Stimulated activated CD8-positive, alpha-beta memory T cell treated with anti-CD3 and anti-CD28 coated beads, Interleukin-15, amount 100 ng/mL, for 4 hours (primary cell): ENCODE measurements at regions not wholly inside any gene's neighbourhood (a gene's known extent, or its start where the extent isn't known, plus 50 kb on each side); places are given as distances from the start of the nearest gene placed in this dataset.
"Not testable (repeated sequence)": the region's sequence is repeated elsewhere in the genome, so short reads cannot be mapped to it uniquely, and the experiment has no call there.

Experiments
- DNase-seq, 2 donors: peaks; one replicate each; pipeline ENCODE4 v3.0.0-alpha.2; 2020; ENCODE audit warnings: low read depth in 2 of 2

GRCh38 chr4:138800421-138800820 lies 215.2 kb upstream of the NOCT start:
- DNase-seq = no peak

GRCh38 chr4:138798404-138798803 lies 217.2 kb upstream of the NOCT start:
- DNase-seq = no peak

- DNase-seq = no peak
Measured at GRCh38 chr4:138797646-138798045, 217.9 kb upstream of the NOCT start.

- no peak for DNase-seq
Measured at GRCh38 chr4:138796761-138797160, 218.8 kb upstream of the NOCT start.

- no peak for DNase-seq
Measured at GRCh38 chr4:138790706-138791340, 224.8 kb upstream of the NOCT start.

- DNase-seq = no peak
Measured at GRCh38 chr4:138789796-138790195, 225.8 kb upstream of the NOCT start.

- DNase-seq = no peak
Measured at GRCh38 chr4:138788857-138789256, 226.7 kb upstream of the NOCT start.

- DNase-seq = no peak
Measured at GRCh38 chr4:138788267-138788790, 227.3 kb upstream of the NOCT start.

- DNase-seq = not testable (repeated sequence)
Measured at GRCh38 chr4:138779761-138780160, 235.8 kb upstream of the NOCT start.

GRCh38 chr4:138775890-138776289 lies 239.7 kb upstream of the NOCT start:
- DNase-seq = no peak

GRCh38 chr4:138775489-138775888 lies 240.1 kb upstream of the NOCT start:
- no peak for DNase-seq

- DNase-seq = no peak
Measured at GRCh38 chr4:138774940-138775339, 240.6 kb upstream of the NOCT start.

- DNase-seq = not testable (repeated sequence)
Measured at GRCh38 chr4:138774125-138774524, 241.5 kb upstream of the NOCT start.

- no peak for DNase-seq
Measured at GRCh38 chr4:138773321-138773720, 242.3 kb upstream of the NOCT start.

- DNase-seq = no peak
Measured at GRCh38 chr4:138772366-138772765, 243.2 kb upstream of the NOCT start.

- no peak for DNase-seq
Measured at GRCh38 chr4:138770818-138771217, 244.8 kb upstream of the NOCT start.

- DNase-seq = no peak
Measured at GRCh38 chr4:138766332-138766731, 249.2 kb upstream of the NOCT start.

GRCh38 chr4:138765442-138765841 lies 250.1 kb upstream of the NOCT start:
- DNase-seq = no peak

- DNase-seq = no peak
Measured at GRCh38 chr4:138761638-138762220, 253.9 kb upstream of the NOCT start.

GRCh38 chr4:138759554-138759902 lies 256.1 kb upstream of the NOCT start:
- DNase-seq = no peak

- no peak for DNase-seq
Measured at GRCh38 chr4:138758876-138759553, 256.6 kb upstream of the NOCT start.

GRCh38 chr4:138758196-138758595 lies 257.4 kb upstream of the NOCT start:
- no peak for DNase-seq

GRCh38 chr4:138757432-138757831 lies 258.1 kb upstream of the NOCT start:
- no peak for DNase-seq
